H9 (cell line): ENCODE measurements at regions not wholly inside any gene's neighbourhood (a gene's known extent, or its start where the extent isn't known, plus 50 kb on each side); places are given as distances from the start of the nearest gene placed in this dataset.

Experiments
- DNase-seq: peaks from one replicate; pipeline ENCODE4 v3.0.0-alpha.2; 2017
- H2AFZ ChIP-seq: one replicate; pipeline ENCODE4 v1.6.1; 2013; ENCODE audit warnings: mild to moderate bottlenecking, low read length, control low read depth, moderate library complexity
- H2AK5ac ChIP-seq: 2 replicates; pipeline ENCODE4 v1.6.1; 2013; ENCODE audit warnings: low read length, control low read depth, mixed read lengths; ENCODE audit not compliant: insufficient read length
- H2BK120ac ChIP-seq: one replicate; pipeline ENCODE4 v1.6.1; 2013; ENCODE audit warnings: low read depth, mild to moderate bottlenecking, low read length, control low read depth, inconsistent platforms; ENCODE audit not compliant: poor library complexity, severe bottlenecking
- H2BK12ac ChIP-seq: 2 replicates; pipeline ENCODE4 v1.6.1; 2013; ENCODE audit warnings: low read length, control low read depth, mixed read lengths, low read depth; ENCODE audit not compliant: insufficient read length
- H2BK15ac ChIP-seq: 2 replicates; pipeline ENCODE4 v1.6.1; 2013; ENCODE audit warnings: low read depth, low read length, control low read depth
- H2BK20ac ChIP-seq: one replicate; pipeline ENCODE4 v1.6.1; 2013; ENCODE audit warnings: low read depth, mild to moderate bottlenecking, low read length, control low read depth, inconsistent platforms; ENCODE audit not compliant: poor library complexity, severe bottlenecking
- H2BK5ac ChIP-seq: 2 replicates; pipeline ENCODE4 v1.6.1; 2013; ENCODE audit warnings: low read length, control low read depth, mixed read lengths; ENCODE audit not compliant: insufficient read length
- H3K14ac ChIP-seq: 2 replicates; pipeline ENCODE4 v1.6.1; 2013; ENCODE audit warnings: low read length, control low read depth; ENCODE audit not compliant: insufficient read depth
- H3K18ac ChIP-seq: 2 replicates; pipeline ENCODE4 v1.6.1; 2013; ENCODE audit warnings: low read depth, mild to moderate bottlenecking, mixed read lengths, low read length, control low read depth; ENCODE audit not compliant: insufficient read length
- H3K23ac ChIP-seq: 2 replicates; pipeline ENCODE4 v1.6.1; 2013; ENCODE audit warnings: low read length, control low read depth, mixed read lengths, low read depth; ENCODE audit not compliant: insufficient read length
- H3K23me2 ChIP-seq: 2 replicates; pipeline ENCODE4 v1.6.1; 2013; ENCODE audit warnings: low read depth, mild to moderate bottlenecking, mixed read lengths, low read length, control low read depth; ENCODE audit not compliant: insufficient read length, poor library complexity, severe bottlenecking
- H3K27ac ChIP-seq: 2 replicates; pipeline ENCODE4 v1.5.1; 2013; ENCODE audit warnings: low read length, control low read depth, mixed read lengths, low read depth; ENCODE audit not compliant: insufficient read length
- H3K27me3 ChIP-seq: 2 replicates; pipeline ENCODE4 v1.6.1; 2013; ENCODE audit warnings: low read length, control low read depth, inconsistent platforms; ENCODE audit not compliant: insufficient read depth
- H3K4ac ChIP-seq: 2 replicates; pipeline ENCODE4 v1.6.1; 2013; ENCODE audit warnings: low read depth, mild to moderate bottlenecking, control low read depth, inconsistent platforms, low read length, moderate library complexity
- H3K4me1 ChIP-seq: 2 replicates; pipeline ENCODE4 v1.6.1; 2013; ENCODE audit warnings: low read length, control low read depth, inconsistent platforms; ENCODE audit not compliant: insufficient read depth
- H3K4me2 ChIP-seq: 2 replicates; pipeline ENCODE4 v1.6.1; 2013; ENCODE audit warnings: low read length, control low read depth, mixed read lengths; ENCODE audit not compliant: insufficient read length, insufficient read depth
- H3K56ac ChIP-seq: 2 replicates; pipeline ENCODE4 v1.6.1; 2013; ENCODE audit warnings: low read depth, mild to moderate bottlenecking, mixed read lengths, low read length, control low read depth; ENCODE audit not compliant: insufficient read length
- H3K79me1 ChIP-seq: 2 replicates; pipeline ENCODE4 v1.6.1; 2013; ENCODE audit warnings: low read depth, mild to moderate bottlenecking, moderate library complexity, low read length, control low read depth, inconsistent platforms; ENCODE audit not compliant: insufficient read depth, poor library complexity, severe bottlenecking
- H3K79me2 ChIP-seq: 2 replicates; pipeline ENCODE4 v1.6.1; 2013; ENCODE audit warnings: low read length, control low read depth, inconsistent platforms; ENCODE audit not compliant: insufficient read depth
- H3K9ac ChIP-seq: 2 replicates; pipeline ENCODE4 v1.6.1; 2013; ENCODE audit warnings: low read length, control low read depth, mixed read lengths; ENCODE audit not compliant: insufficient read length; ENCODE audit errors: extremely low read depth
- H3K9me3 ChIP-seq: one replicate; pipeline ENCODE4 v1.6.1; 2013; ENCODE audit warnings: low read depth, low read length, inconsistent platforms; ENCODE audit not compliant: control insufficient read depth
- H3T11ph ChIP-seq: one replicate; pipeline ENCODE4 v1.6.1; 2013; ENCODE audit warnings: mild to moderate bottlenecking, low read length, control low read depth, inconsistent platforms
- H4K20me1 ChIP-seq: one replicate; pipeline ENCODE4 v1.6.1; 2013; ENCODE audit not compliant: control insufficient read depth, insufficient read length, insufficient read depth
- H4K5ac ChIP-seq: 2 replicates; pipeline ENCODE4 v1.6.1; 2013; ENCODE audit warnings: low read depth, mild to moderate bottlenecking, mixed read lengths, low read length, control low read depth; ENCODE audit not compliant: insufficient read length
- H4K8ac ChIP-seq: replicated peaks from 2 replicates; pipeline ENCODE4 v1.6.1; 2013; ENCODE audit warnings: low read length, control low read depth, mixed read lengths, low read depth; ENCODE audit not compliant: insufficient read length
- H4K91ac ChIP-seq: 2 replicates; pipeline ENCODE4 v1.6.1; 2013; ENCODE audit warnings: low read depth, mild to moderate bottlenecking, moderate library complexity, mixed read lengths, low read length, control low read depth; ENCODE audit not compliant: insufficient read length
- H3K27ac Mint-ChIP-seq, 3 experiments: 2 replicates in 2 of 3; 3 replicates in 1 of 3; pipeline ENCODE4 v1.8.0; 2020 to 2021; ENCODE audit warnings: mixed read lengths in 3 of 3, mild to moderate bottlenecking in 1 of 3, moderate library complexity in 1 of 3
- H3K27me3 Mint-ChIP-seq: 2 replicates; pipeline ENCODE4 v1.8.0; 2021; ENCODE audit warnings: low read depth, mild to moderate bottlenecking, moderate library complexity, mixed read lengths
- H3K36me3 Mint-ChIP-seq, 3 experiments: 2 replicates in 2 of 3; 3 replicates in 1 of 3; pipeline ENCODE4 v1.8.0; 2020 to 2021; ENCODE audit warnings: low read depth in 3 of 3, mixed read lengths in 3 of 3; ENCODE audit not compliant: insufficient read depth in 1 of 3
- H3K4me1 Mint-ChIP-seq, 2 experiments: 2 replicates each; pipeline ENCODE4 v1.8.0; 2020; ENCODE audit warnings: mixed read lengths in 2 of 2
- H3K4me3 Mint-ChIP-seq, 2 experiments: 2 replicates in 1 of 2; 3 replicates in 1 of 2; pipeline ENCODE4 v1.8.0; 2020 to 2021; ENCODE audit warnings: mild to moderate bottlenecking in 2 of 2, mixed read lengths in 2 of 2, moderate library complexity in 1 of 2
- H3K9me3 Mint-ChIP-seq, 2 experiments: 2 replicates in 1 of 2; 3 replicates in 1 of 2; pipeline ENCODE4 v1.8.0; 2020; ENCODE audit warnings: mild to moderate bottlenecking in 2 of 2, mixed read lengths in 2 of 2, moderate library complexity in 1 of 2
- CTCF ChIP-seq: fragments of 200-600 bp; sonication (generic); conservative IDR thresholded peaks from 3 replicates; pipeline ENCODE4 v1.8.0; 2021; ENCODE audit warnings: antibody characterized with exemption, mild to moderate bottlenecking
- WGBS: extraction: QIAGEN DNeasy Blood & Tissue Kit; methylation state at CpG from one replicate; pipeline ENCODE4 v1.1.7; 2013; ENCODE audit warnings: missing lambda C conversion rate, low lambda C conversion rate, mixed read lengths; ENCODE audit not compliant: insufficient read length; ENCODE audit errors: extremely low coverage; 5-methylcytosine and 5-hydroxymethylcytosine counted together

- Histone ChIP-seq H4K20me1 (no peaks in the 10 kb centered on the region), H2BK12ac (no peak overlapping the region), H3K9ac (no peak overlapping the region), H3K18ac (no peak overlapping the region), H3K4me2 (no peak overlapping the region), H3K27ac (no peak overlapping the region), H3K9me3 (no peaks in the 10 kb centered on the region), H4K91ac (no peak overlapping the region), H3K27me3 (no peaks in the 10 kb centered on the region), H3K23ac (no peak overlapping the region), H4K8ac (no peak overlapping the region), H2BK20ac (no peak overlapping the region), H2BK5ac (no peak overlapping the region), H3K79me1 (no peaks in the 10 kb centered on the region), H4K5ac (no peak overlapping the region), H3K14ac (no peak overlapping the region), H2AFZ (no peak overlapping the region), H3K23me2 (no peaks in the 10 kb centered on the region), H3K79me2 (no peaks in the 10 kb centered on the region), H2BK15ac (no peak overlapping the region), H2BK120ac (no peak overlapping the region), H3K4me1 (no peaks in the 10 kb centered on the region), H3T11ph (no peak overlapping the region), H3K56ac (no peak overlapping the region), H3K4ac (no peak overlapping the region), H2AK5ac (no peak overlapping the region)
- TF ChIP-seq CTCF: no peak
- Mint-ChIP-seq H3K4me1 (no peaks in the 10 kb centered on the region), H3K9me3 (no peaks in the 10 kb centered on the region), H3K4me3 (no peak overlapping the region), H3K27me3 (no peaks in the 10 kb centered on the region), H3K27ac (no peak overlapping the region), H3K36me3 (no peaks in the 10 kb centered on the region)
- no CpG with 5 or more reads among the region's 1 CpG for WGBS
- no peak for DNase-seq
These were observed 200.7 kb upstream of the NPY2R start for GRCh38 chr4:155007660-155008176.
